Activated gamma-delta T cell treated with Interleukin-2 at 50 U/mL for 16 hours (primary cell): ENCODE measurements at regions not wholly inside any gene's neighbourhood (a gene's known extent, or its start where the extent isn't known, plus 50 kb on each side); places are given as distances from the start of the nearest gene placed in this dataset.

ENCODE experiments used
- DNase-seq: peaks from one replicate; pipeline ENCODE4 v3.0.0-alpha.2; 2020

DNA sequence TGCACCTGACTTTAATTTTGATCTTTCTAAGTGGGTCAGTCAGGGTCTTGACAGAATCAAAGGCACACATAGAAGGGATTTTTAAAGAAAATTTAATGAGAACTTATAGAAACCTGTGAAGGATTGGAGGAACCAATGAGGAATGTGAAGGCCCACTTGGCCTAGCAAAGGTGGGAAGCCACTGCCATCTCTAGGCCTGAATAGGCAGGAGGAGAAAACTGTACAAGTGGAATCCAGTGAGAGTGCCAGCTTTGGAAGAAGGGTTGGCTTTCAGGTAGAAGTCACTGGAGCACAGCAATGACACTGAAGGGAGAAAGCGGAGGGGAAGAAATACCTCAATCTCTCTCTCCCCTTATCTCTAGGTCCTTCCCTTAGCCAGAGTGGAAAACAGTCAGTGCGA is 380.7 kb upstream of the KCNMB2 start:
- DNase-seq: no peak

DNA sequence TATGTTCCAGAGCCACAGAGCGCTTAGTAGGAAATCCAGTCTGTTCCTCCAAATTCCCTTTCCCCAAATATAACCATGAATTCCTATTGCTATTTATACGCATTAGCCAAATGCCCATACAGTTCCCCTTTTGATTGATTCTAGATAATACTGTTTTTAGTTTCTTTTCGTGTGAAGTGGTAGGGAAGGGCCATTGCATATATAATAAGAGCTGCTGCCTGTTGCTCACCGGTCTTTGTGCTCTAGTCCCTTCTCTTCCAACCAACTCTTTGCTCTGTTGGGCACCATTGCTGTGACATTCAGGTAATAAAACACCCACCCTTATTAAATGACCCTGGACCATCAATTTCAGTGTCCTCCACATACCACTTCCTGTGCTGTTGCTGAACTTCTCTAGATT is 379.9 kb upstream of the KCNMB2 start:
- no peak for DNase-seq

DNA sequence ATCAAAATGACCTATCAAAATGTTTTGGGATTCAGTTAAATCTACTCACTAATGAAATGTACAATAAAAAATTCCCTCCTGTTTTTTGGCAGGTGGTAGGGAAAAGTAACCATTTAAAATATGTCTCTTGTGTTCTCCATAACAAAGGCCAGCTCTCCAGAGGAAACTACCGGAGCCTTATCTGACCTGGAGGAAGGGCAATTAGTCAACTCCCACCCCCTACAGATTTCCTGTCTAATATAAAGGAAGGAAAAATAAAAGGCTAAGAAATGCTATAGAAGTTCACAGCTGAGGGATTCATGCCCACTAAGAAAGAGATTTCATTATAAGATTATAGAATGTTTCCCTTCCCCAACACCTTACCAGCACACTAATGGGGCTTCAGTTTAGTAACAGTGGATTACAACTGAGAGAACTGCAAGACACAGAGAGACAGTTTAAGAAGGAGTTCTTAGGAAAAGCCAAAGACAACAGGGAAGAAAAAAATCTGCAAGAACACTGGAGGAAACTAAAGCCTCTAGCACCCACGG is 376.5 kb upstream of the KCNMB2 start:
- no peak for DNase-seq

DNA sequence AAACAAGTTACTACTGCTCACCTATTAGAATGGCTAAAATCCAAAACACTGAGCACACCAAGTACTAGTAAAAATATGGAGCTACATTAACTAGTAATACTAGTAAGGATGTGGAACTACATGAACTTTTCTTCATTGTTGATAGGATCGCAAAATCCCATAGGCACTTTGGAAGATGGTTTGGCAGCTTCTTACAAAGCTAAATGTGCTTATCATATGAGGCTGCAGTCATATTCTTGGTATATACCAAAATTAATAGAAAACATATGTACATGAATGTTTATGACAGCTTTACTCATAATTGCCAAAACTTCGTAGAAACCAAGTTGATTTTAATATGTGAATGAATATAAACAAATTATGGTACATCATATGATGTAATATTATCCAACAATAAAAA is 366.8 kb upstream of the KCNMB2 start:
- DNase-seq: no peak

DNA sequence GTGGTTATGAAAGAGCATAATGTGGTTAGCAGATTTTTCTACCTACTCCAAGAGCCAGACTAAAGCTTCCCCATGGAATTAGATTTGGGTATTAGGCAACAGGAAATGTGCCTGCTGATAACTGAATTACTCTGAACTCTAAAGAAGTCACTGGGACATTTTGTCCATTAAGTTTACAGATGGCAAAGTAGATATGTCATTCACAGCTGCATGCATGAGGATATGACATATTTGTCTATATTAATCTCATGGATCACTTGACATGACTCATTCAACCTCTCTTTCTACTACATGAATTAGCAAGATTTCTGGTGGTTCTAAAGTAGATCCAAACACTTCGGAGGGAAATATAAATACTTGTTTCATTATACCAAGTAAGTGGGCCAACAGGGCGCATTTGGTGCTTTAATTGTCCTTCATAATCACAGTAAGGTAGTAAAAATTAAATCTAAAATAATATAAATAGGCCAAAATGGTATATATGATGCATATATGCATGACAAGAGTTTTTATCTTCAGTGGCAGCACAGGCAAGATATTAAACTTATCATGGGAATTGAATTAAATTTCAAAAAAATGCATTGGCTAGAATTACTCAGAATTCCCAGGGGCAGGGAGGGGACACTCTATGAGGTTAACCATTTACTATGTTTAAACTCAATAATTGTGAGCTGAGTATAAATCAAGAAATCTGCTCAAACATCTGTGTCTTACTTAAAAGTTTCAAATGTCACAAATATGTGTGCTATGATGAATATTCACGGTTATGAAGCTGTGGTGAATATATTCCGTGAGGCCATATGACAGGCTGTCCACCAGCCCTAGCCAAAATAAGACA is 365.3 kb upstream of the KCNMB2 start:
- no peak for DNase-seq

DNA sequence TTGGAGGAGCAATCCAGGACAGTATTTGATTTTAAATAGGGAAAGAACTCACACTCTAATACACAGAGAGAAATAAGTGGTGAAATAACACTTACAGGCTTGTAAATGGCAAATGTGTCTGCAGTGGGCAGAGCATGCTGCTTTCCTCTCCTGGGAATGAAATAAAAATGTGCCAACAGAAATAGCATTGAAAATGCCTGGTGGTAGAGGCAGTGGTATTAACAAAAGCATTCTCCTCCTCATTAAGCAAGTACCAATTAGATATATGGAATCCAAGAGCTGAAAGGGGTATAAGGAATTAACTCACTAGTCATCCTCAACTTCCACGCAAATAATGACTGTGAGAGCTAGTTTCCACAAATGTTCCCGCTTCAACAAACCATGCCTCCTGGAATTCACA is 364.1 kb upstream of the KCNMB2 start:
- no peak for DNase-seq

DNA sequence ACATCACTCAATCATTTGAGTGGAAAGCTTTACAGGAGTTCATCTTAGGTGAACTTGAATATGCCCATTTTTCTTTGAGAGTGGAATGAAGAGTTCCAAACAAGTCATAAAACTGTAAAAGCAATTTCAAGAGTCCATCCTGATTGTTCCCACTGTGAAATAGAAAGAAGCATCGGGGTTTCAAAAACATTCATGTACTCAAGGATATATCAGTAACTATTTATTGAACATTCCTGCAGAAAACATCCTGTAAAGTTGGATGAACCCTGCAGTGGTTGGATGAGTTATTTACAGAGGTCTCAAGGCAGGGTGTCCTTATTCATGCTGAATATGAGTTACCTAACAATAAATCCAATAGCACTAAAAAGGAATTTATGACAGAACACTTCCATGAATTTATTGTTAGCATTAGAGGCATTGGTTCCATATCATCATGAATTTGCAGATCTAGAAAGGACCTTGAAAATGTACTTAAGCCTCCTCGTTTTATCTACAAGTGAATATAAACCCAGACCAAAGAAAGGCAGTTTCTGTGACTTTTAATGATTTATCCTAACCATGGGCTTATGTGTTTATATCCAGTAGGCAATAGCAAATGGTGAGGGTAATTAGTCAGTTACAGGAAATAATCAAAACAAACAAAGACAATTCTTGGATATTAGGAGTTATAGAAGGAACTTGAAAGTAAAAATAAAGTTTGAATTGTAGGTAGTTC is 361.9 kb upstream of the KCNMB2 start:
- no peak for DNase-seq

DNA sequence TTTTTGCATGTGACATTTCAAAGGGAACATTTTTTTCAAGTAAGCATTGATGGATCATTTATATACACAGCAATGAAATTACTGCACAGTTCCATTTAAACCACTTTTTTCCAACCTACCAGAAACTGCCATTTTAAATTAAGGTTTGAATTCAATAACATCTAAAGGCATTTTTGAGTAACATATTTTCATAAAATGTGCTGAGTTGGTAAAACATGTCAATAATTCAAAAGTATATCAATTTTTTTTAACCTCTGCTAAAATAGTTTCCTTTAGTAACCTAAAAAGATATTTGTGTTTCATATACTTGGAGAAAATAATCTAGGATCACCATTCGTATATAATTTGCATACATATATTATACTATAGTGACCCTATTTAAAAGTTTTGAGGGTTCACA is 355.1 kb upstream of the KCNMB2 start:
- DNase-seq: no peak

DNA sequence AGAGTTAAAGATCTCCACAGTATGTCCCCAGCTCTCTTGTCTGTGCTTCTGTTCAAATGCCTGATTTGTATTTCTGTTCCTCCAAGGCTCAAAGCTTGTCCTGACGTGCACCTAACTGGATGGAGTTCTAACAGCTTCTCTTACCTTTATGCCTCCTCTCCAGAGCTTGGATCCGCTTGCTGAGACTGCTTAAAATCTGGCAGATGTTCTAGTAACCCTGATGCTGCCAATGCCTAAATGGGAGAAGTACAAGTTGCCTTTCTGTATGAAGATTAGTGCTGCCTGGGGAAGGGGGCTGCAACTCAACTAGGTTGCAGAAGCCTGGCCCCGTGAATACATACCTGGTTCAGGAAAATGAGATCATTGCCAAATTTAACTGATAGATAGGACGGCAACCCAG is 354.5 kb upstream of the KCNMB2 start:
- no peak for DNase-seq

DNA sequence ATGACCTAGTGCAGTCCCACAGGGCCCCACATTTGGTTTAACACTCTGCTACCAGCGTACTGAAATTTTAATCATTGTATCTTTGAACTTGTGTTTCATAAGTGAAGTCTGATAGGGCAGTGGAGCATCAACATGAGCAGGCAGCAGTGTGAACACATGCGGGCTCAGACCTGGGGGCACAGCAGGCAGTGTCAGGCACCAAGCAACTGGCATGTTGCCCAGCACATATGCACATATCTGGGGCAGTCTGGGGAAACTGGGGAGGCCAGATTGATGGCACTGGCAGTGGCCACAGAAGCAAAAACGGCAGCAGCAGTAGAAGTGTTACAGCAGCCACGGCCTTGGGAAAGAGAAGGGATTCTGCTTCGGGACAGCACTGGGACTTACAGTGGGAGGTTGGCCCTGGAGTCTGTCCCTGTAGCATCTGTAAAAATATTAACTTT is 353.9 kb upstream of the KCNMB2 start:
- no peak for DNase-seq

DNA sequence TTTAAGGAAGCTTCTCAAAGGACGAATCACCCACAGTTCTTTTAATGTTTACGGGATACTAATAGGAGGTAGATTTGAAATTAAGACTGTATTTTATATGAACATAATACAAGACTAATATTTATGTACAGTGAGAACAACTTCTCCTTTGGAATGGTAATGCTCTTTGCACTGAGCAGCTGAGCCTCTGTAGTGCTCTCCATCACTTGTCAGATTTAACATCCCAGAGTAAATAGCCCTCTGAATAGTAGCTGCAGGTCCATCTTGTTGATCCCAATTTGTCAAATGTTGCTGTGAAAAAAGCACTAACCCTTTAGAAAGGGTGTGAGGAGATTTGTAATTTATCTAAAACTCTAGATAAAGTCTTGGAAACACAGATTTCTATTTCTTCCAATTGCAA is 351.4 kb upstream of the KCNMB2 start:
- DNase-seq: no peak

DNA sequence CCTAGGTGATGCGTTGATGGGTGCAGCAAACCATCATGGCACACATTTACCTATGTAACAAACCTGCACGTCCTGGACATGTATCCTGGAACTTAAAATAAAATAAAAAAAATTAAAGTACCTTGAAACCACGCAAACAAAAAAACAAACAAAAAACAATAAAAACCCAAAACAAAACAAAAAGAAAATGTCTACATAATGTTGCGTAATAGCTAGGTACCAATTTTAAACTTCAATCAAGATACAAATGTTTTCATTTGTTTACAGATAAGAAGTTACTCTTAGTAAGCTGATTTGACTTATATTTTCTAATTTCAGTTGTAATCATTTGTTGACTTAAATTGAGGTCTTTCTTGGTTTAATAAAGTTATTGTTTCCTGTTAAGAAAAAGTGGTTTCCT is 349.6 kb upstream of the KCNMB2 start:
- DNase-seq: no peak

DNA sequence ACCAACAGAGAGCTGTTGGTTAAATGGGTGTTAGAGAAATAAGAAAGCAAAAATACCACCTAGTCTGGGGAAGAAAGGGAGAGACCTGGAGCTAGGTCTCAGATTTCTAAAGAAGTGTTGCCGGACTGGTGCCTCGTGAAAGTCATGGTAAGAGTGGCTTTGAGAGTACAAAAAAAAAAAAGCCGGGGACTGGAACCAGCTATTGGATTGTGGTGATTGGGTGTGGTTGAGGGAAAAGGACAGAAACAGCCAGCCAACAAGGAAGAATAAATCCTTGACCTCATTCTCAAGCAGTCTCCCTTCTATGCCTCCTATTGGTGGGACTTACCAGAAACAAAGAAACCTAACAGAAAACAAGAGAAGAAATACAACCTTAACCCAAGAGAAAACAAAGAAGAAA is 346.4 kb upstream of the KCNMB2 start:
- no peak for DNase-seq

DNA sequence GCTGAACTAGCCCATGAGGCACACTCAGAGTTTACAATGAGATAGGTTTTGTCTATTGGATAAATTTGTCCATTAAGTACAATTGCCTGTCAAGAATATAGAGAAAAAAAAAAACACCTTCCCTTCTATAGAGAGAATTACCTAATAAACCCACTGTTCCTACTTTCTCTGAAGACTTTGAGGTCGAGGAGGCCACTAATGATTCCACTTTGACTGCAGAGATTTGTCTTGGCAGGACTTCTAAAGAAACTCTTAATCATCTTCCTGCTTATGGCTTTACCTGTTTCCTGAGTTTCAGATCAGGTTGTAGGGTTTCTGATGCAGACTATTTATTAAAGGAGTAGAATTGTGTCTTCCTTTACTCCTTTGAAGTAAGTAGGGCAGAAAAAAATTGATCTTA is 342.4 kb upstream of the KCNMB2 start:
- DNase-seq: no peak

DNA sequence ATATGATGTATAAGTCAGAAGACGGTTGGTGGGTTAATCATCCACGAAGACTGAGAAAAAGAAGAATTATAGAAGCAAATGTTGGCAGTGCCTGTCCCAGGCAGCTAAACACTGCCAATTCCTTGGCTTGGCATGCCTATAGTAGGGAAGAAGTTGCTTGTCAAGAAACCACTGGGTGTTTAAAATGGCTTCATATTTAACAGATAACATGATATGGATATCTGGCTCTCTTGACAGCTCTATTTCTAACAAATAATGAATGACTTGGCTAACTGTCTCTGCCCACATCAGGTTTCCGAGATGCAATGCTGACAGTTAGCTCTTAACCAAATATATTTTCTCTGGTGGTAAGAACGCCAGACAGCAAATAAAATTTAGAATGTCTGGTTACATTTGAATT is 341.7 kb upstream of the KCNMB2 start:
- no peak for DNase-seq

DNA sequence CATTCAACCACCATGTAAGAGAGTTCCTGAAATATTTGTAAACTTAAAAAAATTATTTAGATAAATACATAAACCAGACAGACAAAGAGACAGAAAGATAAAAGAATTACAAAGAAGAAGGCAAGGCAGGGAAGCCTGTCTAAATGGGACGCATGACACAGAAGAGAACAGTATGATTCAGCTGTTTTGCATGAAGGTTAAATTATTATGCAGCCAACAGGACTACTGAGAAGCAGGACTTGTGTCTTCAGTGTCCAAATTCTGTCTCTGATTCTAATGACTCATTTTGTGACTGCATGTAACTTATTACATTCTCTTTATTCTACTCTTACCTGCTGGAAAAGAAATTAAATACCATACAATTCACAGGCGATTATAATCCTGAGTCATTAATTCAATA is 340.4 kb upstream of the KCNMB2 start:
- DNase-seq: no peak

DNA sequence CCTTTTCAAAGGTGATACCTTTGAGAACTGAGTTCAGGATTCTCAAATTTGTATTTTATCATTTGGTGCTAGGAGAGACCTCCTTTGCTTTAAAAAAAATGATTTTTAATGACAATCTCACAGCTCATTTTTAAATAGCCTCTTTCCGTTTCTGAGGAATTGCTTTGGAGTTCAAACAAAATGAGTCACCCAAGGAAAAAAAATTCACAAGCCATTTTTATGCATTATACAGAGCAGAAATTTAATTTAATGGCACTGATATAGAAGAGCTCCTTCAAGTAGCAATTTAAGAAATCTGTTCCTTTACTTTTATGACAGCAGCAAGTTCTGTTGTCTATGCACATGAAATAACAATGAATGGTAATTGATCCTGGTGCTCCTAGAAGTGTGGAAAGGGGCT is 337.9 kb upstream of the KCNMB2 start:
- DNase-seq: no peak

DNA sequence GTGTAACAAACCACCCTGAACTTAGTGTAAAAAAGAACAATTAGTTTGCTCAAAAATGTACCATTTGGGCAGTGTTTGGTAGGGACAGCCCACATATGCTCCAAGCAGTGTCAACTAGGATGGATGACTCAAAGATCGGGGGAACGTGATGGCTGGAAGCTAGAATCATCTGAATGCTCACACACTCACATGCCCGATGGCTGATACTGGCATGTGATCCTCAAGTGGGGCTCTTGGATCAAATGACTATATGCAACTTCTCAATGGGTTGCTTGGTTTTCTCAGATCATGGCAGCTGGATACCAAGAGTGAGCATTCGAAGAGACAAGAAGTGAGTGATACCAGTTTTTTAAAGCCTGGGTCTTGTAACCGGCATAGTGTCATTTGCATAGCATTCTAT is 335.9 kb upstream of the KCNMB2 start:
- DNase-seq: no peak

DNA sequence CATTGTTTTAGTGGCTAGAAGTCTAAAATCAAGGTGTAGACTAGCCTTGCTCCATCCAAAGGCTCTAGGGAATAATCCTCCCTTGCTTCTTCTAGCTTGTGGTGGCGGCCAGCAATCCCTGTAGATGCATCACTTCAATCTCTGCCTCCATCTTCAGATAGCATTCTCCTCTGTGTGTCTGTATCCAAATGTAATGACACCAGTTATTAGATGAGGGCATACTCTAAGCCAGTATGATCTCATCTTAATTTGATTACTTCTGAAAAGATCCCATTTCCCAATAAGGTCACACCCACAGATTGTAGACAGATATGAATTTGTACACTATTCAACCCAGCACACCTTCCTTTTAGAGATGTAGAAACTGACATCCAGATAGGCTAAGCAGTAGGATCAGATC is 334.5 kb upstream of the KCNMB2 start:
- DNase-seq: no peak

DNA sequence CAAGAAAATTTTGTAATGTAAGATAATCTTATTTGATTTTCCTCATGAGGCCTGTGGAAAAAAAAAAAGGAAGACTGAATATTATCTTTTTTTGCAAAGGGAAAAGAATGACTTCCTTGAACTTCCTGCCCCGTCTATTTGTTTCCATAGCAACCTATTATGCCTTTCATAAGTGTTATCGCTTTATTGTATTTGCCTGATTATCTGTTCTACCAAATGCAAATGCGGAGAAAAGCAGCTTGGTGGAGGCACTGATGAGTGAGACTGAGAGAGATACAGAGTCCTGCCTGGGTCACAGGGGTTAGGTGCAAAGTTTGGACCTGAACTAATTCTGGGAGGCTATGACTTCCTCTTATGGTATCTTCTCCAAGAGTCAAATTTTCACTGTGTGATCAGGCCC is 334.0 kb upstream of the KCNMB2 start:
- DNase-seq: no peak

DNA sequence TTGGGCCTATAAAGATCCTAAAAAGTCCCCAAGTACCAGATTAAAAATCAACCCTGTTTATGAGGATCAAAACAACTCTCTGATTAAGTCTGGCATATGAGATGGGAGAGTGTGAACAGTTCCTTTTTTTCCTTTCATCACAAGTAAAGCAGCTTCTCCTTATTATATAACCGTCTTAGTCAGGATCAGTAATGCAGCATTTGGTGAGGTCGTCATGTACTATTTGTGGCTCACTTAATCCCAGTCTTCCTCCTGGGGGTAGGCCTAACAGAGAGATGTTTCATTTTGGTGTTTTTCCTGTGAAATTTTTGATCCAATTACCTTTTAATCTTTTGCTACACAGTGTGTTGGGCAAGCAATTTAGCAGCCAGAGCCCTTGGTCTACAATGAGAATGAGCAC is 333.1 kb upstream of the KCNMB2 start:
- no peak for DNase-seq

DNA sequence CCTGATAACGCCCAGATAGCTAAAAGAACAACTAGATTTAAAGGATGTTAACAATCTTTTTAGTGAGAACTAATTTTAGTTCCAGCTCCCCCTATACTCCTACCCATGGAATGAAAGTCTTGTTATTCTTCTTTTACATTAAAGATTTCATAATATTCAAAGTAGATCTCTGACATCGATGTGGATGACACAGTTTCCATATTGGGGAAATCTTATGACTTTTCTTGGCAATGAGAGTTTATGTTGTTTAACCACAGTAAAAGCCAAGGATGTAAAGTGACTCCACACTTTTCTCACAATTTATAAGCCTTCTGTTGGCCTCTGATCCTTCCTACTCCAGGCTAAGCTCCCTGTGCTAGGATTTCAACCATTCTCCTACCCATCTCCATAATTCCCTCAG is 332.6 kb upstream of the KCNMB2 start:
- DNase-seq: no peak

DNA sequence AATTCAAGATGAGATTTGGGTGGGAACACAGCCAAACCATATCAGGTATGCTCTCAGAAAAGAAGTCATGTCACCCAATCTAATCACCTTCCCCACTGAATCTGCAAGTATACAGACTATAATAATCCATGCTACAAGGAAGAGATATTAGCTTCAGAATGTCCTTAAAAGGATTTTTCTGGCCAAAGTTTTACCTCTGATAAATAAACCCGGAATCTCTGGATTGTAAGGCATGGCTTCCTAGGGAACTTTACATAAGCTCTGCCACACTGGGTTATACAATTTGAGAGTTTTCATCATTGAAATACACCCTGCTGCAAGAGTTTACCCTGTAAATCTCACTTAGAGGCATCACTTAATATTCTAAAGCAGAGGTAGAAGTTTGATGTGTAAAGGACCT is 330.5 kb upstream of the KCNMB2 start:
- DNase-seq: no peak

DNA sequence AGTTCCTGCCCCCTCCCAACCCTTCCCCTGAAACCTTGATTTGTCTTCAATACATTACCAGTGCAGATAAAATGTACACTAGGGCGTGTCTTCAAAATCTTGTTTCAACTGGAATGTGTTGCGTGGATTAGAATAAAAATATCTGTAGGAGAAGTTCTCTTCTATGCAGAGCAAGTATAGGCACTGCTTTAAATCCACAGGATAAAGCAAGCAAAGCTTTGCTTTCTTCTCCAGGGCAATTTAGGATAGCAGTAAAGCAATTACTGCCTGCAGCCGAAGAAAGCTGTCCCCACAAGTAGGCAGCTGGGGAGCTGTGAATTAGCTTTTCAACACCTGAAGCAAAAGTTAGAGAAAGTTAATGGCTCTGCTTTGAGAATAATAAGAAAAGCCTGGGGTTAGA is 329.7 kb upstream of the KCNMB2 start:
- DNase-seq: no peak
